ENCODE measurements at regions not wholly inside any gene's neighbourhood (a gene's known extent, or its start where the extent isn't known, plus 50 kb on each side); places are given as distances from the start of the nearest gene placed in this dataset.
"Not testable (repeated sequence)": the region's sequence is repeated elsewhere in the genome, so short reads cannot be mapped to it uniquely, and the experiment has no call there.

- intact Hi-C loops (cut with micrococcal nuclease): no loop called here
- Histone ChIP-seq H3K4me3 (no peak overlapping the region), H3K27me3 (ENCODE audit: low read depth) (no peaks in the 10 kb centered on the region), H3K27ac (replicated peaks) (no peak overlapping the region), H3K36me3 (no peaks in the 10 kb centered on the region), H3K4me1 (no peaks in the 10 kb centered on the region), H3K9me3 (replicated peaks) (peaks cover 11% of the 10 kb centered on the region)
- DNase-seq: no peak
- no peak for TF ChIP-seq CTCF (IDR thresholded peaks at IDR 0.05; ENCODE audit: borderline replicate concordance)
These were observed 212.4 kb upstream of the NPSR1 start for GRCh38 chr7:34445653-34446052.

GRCh38 chr7:34448531-34448930 lies 209.5 kb upstream of the NPSR1 start:
- DNase-seq; intact Hi-C loops (cut with micrococcal nuclease); H3K27me3 ChIP-seq (ENCODE audit: low read depth): not testable (repeated sequence)

GRCh38 chr7:34449765-34450164 lies 208.3 kb upstream of the NPSR1 start:
- Histone ChIP-seq H3K4me3 (no peak overlapping the region), H3K27me3 (ENCODE audit: low read depth) (no peaks in the 10 kb centered on the region), H3K27ac (replicated peaks) (no peak overlapping the region), H3K4me1 (no peaks in the 10 kb centered on the region), H3K9me3 (replicated peaks) (peaks cover 11% of the 10 kb centered on the region), H3K36me3 (no peaks in the 10 kb centered on the region)
- no peak for TF ChIP-seq CTCF (IDR thresholded peaks at IDR 0.05; ENCODE audit: borderline replicate concordance)
- intact Hi-C loops (cut with micrococcal nuclease): no loop called here
- DNase-seq: no peak

More at GRCh38 chr7:34448531-34448930, 209.5 kb upstream of the NPSR1 start:
- peaks cover 11% of the 10 kb centered on the region for H3K9me3 ChIP-seq (replicated peaks)
- H3K36me3 ChIP-seq; H3K27ac ChIP-seq (replicated peaks); H3K4me1 ChIP-seq; H3K4me3 ChIP-seq: not testable (repeated sequence)

GRCh38 chr7:34451183-34451582 lies 206.8 kb upstream of the NPSR1 start:
- intact Hi-C loops (cut with micrococcal nuclease): no loop called here

GRCh38 chr7:34451923-34452322 lies 206.1 kb upstream of the NPSR1 start:
- TF ChIP-seq CTCF (IDR thresholded peaks at IDR 0.05; ENCODE audit: borderline replicate concordance): no peak
- no peak for DNase-seq
- intact Hi-C loops (cut with micrococcal nuclease): no loop called here

More at GRCh38 chr7:34451183-34451582, 206.8 kb upstream of the NPSR1 start:
- no peak for DNase-seq
- TF ChIP-seq CTCF (IDR thresholded peaks at IDR 0.05; ENCODE audit: borderline replicate concordance): no peak
- Histone ChIP-seq H3K27me3 (ENCODE audit: low read depth) (no peaks in the 10 kb centered on the region), H3K9me3 (replicated peaks) (peaks cover 11% of the 10 kb centered on the region), H3K4me3 (no peak overlapping the region), H3K27ac (replicated peaks) (no peak overlapping the region), H3K4me1 (no peaks in the 10 kb centered on the region), H3K36me3 (no peaks in the 10 kb centered on the region)

GRCh38 chr7:34452363-34452762 lies 205.7 kb upstream of the NPSR1 start:
- no peaks in the 10 kb centered on the region for H3K36me3 ChIP-seq
- H3K4me1 ChIP-seq: no peaks in the 10 kb centered on the region
- peaks cover 11% of the 10 kb centered on the region for H3K9me3 ChIP-seq (replicated peaks)
- TF ChIP-seq CTCF (IDR thresholded peaks at IDR 0.05; ENCODE audit: borderline replicate concordance): no peak
- DNase-seq: no peak
- no peak overlapping the region for H3K4me3 ChIP-seq
- no peak overlapping the region for H3K27ac ChIP-seq (replicated peaks)
- intact Hi-C loops (cut with micrococcal nuclease): no loop called here
- no peaks in the 10 kb centered on the region for H3K27me3 ChIP-seq (ENCODE audit: low read depth)

More at GRCh38 chr7:34451923-34452322, 206.1 kb upstream of the NPSR1 start:
- no peaks in the 10 kb centered on the region for H3K4me1 ChIP-seq
- H3K9me3 ChIP-seq (replicated peaks): peaks cover 11% of the 10 kb centered on the region
- no peak overlapping the region for H3K27ac ChIP-seq (replicated peaks)
- no peaks in the 10 kb centered on the region for H3K36me3 ChIP-seq
- H3K4me3 ChIP-seq: no peak overlapping the region
- H3K27me3 ChIP-seq (ENCODE audit: low read depth): no peaks in the 10 kb centered on the region
